ENCODE measurements at regions not wholly inside any gene's neighbourhood (a gene's known extent, or its start where the extent isn't known, plus 50 kb on each side); places are given as distances from the start of the nearest gene placed in this dataset.

DNA sequence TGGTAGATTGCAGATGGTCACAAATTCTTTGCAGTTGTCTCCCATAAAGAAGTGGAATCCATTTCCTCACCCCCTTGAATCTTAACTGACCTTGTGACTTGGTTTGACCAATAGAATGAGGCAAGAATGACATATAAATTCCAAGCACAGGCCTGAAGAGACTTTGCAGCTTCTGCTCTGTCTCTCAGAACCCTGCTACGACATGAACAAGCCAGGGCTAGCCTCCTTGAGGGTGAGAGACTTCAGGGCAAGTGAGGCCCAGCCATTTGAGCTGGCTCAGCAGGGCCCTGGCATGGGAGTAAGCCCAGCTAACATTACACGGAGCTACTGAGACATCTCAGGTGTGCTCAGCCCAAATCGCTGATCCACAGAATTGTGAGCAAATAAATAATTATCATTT lies 216.3 kb upstream of the MAN1A1 start:
- DNase-seq, result no peak

DNA sequence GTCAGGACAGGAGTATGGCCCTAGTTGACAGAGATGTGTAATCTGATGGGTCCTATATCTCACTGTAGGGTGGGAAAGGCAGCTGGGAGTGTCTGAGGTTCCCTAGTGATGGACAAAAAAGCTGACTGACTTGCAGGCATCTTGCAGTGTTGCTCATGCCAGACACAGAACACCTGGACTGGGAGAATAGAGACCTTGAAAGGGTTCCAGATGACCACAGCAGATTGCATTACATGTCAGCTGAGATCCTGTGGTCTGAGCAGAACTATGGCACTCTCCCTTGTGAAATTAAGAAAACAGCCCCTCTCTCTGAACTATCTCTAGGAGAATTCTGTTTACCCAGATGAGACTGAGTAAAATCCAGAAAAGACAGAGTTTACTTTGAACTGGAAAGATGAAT lies 212.6 kb upstream of the MAN1A1 start:
- no peak for DNase-seq

DNA sequence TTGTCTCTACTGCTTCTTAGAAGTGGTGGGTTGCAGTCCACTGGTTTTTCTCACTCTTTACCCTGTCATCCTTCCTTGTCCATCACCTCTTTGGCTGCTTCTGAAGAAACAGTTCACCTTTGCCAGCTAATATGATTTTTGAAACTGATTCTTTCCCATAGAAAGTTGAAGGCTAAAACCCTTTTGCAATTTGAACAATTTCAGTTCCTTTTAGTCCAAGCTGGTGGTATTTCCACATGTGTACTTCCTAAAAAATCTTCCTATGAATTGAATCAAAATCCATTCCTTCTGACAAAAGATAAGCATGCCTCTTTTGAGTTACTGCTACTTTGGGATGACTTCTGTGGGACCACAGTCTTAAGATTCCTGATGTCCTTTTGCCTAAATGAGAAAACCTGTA lies 210.0 kb upstream of the MAN1A1 start:
- DNase-seq, result no peak

DNA sequence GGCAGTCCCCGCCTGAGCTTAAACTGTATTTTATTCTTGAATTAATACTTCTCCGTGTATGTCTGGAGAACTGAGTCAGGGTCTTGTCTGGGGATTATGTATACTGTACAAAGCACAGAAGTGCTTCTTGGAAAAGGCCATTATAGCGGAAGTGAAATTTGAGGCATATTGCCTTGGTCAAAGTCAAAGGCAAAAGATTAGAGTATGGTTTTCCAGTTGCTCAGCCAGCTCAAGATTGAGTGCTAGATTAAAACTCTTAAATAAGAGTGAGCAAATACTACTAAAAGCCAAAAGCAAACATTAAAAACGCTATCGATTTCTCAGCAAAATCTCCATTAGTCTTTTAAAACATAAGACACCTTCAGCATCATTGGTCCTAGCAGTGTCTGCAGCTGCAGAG lies 207.7 kb upstream of the MAN1A1 start:
- DNase-seq, result no peak

DNA sequence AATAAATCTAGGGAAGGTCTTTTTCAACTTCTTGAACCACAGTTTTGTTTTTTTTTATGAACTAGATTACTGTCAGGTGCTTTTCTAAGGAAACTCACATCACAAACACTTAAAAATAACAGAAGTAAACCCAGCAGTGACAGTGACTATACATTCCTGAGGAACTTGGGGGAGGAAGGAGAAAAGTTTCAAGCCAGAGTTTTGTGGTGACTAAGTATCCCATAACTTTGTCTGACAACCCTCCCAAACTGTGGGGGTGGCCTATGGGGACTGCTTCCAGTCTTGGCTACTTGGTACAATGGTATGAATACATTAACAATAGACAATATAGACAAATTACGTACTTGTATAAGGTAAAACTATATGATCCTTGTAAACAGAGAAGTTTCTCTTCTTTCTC lies 202.5 kb upstream of the MAN1A1 start:
- DNase-seq, result no peak

DNA sequence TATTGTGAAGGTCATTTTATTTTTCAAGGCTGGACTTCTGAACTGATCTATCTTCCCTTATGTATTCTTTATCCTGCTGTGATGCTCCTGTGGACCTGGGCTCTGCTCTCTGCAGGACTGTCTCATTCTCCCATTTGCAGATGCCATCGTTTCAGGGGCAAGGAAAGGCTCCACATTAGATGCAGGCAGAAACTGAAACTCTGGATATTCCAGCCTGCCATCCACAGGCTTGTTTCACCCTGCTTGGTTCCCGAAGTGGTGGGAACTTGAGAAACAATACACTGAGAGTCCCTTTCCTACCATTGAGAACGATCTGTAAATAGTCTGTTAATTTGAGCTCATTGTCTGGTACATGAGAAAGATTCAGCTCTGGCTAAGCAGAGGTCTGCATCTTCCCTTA lies 197.5 kb upstream of the MAN1A1 start:
- no peak for DNase-seq

DNA sequence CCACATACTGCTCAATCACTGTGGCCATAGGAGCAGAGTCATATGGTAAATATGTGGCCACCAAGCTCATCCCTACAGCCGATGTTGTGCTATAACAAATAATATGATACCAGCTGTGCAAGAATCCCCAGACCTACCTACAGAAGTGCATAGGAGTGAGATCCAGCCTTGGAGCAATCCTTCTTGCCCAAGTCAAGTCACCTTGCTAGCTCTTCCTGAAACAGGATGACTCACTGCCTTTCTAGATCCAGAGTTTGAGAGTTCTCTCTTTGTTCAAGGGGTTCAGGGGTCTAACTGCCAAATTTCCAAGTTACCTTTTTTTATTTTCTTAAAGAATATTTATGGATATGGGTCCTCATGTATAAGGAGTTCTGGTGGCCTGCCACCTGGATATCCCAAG lies 195.7 kb upstream of the MAN1A1 start:
- no peak for DNase-seq

DNA sequence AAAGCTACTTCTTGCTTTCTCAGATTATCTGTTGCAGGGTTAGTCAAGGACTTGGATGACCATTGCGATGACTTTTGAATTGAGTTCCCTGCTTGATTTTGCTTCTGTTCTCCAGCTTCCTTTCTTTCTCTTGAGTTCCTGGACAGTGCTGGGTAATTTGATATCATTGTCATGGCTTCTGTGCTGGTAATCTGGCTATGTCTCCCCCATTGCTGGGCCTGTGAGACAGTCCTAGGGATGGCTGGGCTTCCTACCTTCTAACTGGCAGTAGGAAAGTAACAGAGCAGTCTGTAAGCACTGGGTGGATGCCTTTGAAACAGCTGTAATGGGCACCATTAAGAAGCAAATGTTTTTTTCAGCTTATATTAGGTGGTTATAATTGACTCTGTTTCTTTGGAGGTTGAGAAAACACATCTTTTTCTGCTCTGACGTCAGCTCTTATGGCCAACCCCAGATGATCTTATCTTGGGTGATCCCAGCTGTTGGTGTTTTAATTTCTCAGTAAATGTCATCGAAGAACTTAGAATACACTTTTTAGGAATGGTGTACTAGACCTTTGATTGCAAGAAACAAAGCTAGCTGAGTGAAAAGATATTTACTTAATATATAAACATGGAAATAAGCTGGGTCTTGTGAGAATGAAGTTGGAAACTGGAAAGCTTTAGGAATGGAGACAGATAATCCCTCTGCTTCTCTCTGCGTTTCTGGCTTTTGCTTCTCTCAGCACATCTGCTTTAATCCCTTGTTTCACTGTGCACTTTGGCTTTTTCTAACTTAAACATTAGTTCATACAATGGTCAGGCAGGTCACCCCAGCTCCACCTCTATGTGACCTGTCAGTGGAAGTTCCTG lies 195.0 kb upstream of the MAN1A1 start:
- DNase-seq, result no peak

DNA sequence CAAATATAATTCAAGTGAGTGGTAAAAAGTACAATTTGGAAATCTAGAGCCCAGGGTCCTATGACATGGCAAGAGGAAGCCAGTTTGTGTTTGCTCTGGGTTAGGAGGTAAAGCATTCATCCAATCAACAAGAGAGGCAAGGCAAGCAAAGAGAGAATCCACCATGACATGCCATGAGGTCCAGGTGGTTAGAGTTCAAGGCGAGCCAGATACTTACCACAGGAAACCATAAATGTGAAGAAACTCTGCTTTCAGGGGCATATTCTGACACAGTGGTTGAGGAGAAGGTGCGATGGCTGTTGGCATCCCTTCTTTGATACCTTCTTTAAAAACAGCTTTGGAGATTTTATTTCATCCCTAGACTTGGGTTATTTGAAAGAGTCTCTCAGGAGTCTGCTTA lies 193.8 kb upstream of the MAN1A1 start:
- DNase-seq, result no peak

DNA sequence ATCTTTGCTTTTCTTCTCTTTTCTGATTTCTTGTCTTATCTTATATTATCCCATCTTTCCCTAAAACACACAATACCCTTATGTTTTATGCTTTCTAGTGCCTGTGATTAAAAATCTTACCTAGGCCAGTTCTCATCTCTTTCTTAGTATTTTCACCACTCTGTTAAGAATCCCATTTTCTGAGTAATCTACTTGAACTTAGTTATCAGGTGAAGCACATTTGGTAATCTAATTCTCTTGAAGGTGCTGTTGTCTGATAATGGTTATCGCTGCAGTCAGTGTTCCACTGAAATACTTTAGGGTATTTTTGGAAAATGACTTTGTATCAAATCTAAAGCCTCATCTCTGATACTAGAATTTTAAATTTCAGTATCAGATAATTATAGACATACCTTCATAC lies 192.5 kb upstream of the MAN1A1 start:
- DNase-seq, result no peak

DNA sequence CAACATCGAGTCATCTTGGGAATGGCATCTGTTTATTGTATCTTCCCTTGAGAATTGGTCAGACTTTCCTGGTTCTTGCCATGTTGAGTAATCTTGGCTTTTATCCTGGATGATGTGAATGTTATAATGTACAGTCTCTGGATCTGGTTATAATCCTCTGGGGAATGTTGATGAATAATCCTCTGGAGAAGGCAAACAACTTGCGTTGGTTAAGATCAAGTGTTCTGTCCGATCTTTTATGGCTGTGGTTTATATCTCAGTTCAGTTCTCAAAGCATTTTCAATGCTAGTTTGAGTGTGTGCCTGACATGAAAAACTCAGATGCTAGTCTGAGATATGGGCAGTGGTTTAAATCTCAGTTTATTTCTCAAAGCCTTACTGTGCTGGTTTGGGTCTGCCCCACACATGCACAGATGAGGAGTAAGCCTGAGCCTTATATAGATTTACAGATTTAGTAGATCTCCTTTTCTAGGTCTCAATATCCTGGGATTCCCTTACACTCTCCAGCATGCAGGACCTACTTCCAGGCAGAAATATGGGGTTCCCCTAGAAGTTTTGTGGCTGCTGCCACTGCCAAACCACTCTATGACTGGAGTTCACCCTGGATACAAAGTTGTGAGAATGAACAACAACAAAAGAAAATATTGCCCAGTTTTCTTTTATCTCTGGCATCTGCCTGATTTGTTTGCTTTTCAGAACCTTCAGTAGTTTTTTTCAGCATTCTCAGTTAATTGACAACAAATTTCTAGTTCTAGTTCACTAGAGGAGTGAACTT lies 191.8 kb upstream of the MAN1A1 start:
- DNase-seq, result no peak

DNA sequence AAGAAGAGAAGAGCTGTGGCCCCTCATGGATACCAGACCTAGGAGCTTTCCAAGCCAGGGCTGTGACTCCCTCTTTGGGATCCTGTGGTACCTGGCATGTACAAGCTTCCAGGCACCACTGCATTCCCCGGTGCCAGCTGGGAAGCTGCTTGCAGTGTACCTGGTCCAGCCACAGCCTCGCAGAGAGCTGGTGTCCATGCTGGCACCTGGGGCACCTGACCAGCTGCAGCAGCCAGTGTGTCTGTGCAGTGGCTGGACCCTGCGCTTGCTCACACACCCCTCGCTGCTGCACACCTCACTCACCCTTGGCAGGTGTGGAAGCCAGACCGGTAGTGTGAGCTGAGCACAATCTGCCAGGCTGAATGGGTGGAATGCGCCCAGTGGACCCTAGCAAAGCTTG lies 190.9 kb upstream of the MAN1A1 start:
- DNase-seq, result no peak

DNA sequence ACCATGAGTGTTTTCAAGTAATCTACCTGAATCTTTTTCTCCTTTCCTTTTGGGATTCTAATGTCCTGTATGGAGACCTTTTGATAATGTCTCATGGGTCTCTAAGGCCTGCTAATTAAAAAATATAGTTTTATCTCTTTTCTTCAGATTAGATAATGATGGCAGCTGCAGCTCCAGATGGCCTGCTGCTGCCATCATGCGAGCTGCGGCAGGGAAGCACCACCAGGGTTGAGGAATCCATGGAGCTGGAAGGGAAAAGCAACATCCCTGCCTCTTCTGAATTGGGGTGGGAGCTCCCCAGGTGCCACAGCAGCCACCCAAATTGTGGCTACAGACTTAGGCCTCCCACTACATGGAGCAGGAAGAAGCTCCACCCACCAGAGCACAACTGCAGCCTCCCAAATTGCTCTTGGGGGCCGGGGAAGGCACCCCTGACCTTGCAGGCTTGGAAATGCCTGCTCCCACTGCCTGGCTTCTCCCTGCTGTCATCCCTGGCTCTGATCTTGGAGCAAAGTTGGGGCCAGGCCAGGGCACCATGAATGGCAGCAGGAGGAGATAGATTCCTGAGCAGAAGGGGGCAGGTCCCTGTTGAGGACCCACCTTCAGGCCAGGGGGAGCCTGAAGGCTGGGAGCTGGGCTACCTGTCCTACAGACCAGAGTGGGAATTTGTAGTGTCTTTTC lies 189.6 kb upstream of the MAN1A1 start:
- DNase-seq, result no peak

DNA sequence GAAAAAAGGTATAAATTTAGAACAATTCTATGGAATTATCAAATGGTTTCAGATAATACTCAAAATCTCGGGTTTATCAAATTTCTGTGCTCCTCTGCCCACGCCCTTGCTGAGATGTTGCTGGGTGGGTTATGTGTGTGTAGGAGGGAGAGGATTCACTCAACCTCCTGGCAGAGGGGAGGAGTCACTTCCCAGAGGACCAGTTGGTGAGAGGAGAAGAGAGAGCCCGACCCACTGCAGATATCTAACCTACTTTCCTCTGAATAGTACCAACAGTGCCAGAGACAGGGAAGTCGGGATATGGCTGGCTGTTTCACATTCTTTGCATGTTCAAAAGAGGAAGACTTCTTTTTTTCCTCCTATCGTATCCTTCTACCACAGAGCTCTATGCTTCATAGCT lies 187.1 kb upstream of the MAN1A1 start:
- no peak for DNase-seq

DNA sequence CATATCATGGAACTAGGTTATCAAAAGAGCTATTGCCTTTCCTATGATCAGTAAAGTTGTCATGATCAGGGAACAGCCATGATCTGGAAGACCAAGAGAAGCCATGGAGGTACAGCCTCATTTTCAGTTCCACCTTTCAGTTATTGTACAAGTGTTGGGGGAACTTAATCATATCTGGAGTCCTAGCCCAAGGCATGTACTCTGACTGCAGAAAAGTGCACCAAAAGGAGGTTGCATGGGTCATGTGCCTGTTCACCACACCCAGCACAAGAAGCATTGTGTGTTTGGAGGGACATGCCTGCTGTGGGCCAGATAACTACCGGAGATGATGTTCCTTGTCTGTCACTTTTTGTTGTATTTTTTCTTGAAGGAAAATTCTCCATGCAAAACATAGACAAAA lies 185.8 kb upstream of the MAN1A1 start:
- DNase-seq, result no peak

DNA sequence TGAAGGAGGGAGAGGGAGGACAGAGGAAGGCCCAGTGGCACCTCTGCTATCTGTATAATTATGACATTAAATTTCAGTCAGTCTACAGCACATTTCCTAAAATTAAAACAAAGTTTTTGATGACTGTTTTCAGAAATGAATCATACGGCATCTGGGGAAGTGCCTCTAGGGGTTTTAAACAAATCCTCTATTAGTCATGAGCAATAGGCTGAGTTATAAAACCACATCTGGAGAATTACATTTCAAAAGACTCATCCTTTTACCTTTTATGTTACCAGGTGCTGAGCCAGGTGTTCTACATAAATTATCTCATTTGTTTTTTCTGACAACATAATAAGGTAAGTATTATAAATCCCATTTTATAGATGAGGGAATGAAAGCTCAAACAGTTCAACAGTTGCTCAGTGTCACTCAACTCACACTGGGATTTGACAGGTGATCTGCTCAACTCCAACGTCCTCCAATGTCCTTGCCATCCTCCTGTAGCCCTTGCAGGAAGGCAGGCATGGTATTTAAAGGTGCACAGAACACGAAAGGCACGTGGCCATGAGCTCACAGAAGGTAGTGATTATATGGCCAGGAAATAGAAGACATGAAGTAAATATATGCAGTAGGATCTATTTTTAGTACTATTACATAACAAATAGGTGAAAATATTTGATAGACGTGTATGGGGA lies 184.2 kb upstream of the MAN1A1 start:
- DNase-seq, result no peak

DNA sequence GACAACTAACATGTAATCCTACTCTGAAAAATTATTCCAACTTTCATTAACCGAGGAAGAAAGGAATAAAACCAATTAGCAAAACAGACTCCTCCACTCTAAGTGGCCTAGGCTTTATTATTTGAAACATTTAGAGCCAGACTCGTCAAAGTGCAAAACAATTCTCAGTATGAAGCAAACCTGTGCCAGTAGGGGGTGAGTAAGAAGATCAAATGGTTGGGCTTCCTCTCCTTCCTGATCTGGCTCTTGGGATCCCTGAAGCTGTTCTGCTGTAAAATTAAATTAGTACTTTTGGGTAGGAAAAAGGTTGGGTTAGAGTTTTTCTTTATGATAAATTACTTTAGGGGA lies 177.6 kb upstream of the MAN1A1 start:
- DNase-seq, result no peak

DNA sequence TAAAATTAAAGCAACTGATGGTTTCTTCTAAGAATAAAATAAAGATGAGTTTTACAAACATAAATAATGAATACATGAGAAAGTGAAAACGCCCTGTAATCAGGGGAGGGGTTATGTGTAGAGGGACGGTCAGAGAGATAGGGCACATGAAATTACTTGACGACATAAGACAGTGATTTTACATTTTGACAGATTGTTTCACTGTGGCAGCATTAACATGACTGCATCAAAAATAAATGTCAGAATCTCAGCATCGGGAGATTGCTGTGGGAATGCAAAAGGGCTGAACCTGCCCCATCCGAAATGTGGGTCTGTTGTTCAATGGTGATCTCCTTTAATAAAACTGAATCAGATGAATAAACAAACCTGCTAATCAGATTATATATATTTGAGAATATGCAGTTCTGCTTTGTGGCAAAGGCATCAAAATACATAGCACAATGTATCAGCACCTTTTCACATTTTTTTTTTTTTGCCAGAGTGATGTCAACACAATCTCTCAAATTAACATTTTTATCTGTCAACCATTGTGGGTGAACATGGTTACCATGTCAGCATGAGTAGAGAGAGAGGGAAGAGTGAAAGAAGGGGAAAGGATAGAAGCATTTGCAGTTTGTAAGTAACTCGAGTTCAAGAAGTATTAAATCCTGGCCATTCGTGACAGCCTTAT lies 177.1 kb upstream of the MAN1A1 start:
- DNase-seq, result no peak

DNA sequence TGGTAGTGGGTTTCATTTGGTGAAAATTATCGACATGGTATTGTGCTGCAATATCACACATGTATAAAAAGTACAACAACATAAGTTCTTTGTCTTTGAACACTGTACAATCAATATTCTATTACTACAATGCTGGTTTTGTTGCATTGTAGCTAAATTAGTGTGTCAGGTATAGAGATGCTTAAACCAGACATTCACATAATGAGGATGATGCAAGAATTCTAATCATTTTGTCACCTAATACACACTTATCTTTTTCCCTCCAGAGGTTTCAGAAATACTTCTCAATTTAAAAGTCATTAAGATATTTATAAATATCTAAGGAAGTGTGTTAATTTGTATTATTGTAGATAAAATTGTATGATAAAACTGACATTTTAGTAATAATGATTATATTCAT lies 174.8 kb upstream of the MAN1A1 start:
- no peak for DNase-seq

DNA sequence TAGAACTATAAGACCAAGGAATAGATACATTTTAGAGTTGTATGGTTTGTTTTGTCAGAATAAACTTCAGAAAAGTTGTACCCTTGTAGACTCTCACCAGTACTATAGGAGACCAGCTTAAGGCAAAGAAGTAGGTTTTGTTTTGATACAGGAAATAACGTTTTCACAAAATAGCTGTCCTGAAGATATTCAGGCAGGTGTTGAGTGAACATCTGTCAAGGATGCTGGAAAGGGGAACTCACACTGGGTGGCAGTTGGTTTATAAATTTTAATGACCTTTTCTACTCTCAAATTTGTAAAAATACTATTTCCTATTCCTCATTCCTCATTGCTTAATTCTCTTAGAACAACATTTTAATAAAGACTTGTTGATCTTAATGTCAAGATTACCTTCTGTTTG lies 174.0 kb upstream of the MAN1A1 start:
- DNase-seq, result no peak

DNA sequence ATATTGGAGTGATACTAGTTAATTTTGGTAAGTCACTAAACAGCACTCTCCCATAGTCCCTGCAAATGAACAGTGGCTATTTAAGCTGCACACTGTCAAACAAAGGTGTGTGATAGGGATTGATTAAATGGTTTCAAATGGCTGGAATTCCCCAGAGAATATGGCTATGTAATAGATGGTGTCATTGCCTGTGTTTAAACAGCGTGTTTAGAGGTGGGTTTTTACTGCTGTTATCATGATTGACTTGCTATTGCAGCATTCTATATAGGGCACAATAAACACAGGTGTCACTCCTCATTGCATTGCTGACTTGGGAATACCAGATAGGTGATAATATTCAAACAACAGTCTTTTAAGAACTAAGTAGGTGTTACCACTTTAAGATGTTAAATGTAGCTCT lies 171.7 kb upstream of the MAN1A1 start:
- no peak for DNase-seq

DNA sequence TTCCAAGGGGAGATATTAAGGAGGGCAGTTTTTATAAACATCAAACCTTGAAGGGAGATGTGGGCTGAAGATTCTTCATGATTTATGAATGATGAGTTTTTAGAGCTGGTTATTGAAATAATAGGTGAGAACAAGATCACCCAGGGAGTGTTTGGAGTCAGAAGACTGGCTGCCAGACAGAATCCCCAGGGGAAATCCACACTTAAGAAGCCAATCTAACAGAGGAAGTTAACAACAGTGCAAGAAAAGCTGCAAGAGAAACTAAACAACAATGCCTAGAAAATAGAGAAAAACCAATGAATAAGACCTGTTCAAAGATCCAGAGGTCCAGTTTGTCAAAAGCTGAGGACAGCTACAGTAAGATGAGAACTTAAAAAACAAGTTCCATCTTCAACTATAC lies 167.9 kb upstream of the MAN1A1 start:
- no peak for DNase-seq

DNA sequence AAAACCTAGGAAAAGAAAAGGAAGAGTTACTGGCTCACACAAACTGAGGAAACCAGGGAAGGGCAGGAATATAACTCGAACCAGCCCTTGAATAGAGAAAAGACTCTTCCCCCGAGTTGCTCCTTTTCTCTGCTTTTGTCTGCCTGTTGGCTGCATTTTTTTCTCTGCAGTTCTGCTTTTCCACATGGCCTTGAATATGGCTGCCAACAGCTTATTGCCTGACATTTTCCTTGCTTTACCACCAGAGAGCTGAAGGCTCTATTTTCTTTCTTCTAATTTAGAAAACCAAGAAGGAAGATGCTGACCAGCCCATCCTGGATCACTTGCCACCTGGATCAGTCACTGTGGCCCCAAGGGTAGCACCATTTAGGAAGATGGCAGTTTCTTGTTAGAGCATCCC lies 164.8 kb upstream of the MAN1A1 start:
- no peak for DNase-seq

Data from 8988T (cell line).